Testis (tissue), 2 donors: ENCODE measurements at regions not wholly inside any gene's neighbourhood (a gene's known extent, or its start where the extent isn't known, plus 50 kb on each side); places are given as distances from the start of the nearest gene placed in this dataset.
A peak's percentile ranks its signal among the peaks of the same experiment; 100 is the strongest.

Source experiments
- DNase-seq: peaks from one replicate; pipeline ENCODE4 v3.0.0-alpha.2; 2019
- H3K27ac ChIP-seq, 2 donors: fragments of 200-600 bp; sonication (generic); one replicate each; pipeline ENCODE4 v1.5.1; 2019
- H3K27me3 ChIP-seq: fragments of 200-600 bp; sonication (generic); one replicate; pipeline ENCODE4 v1.5.1; 2019
- H3K36me3 ChIP-seq: fragments of 200-600 bp; sonication (generic); one replicate; pipeline ENCODE4 v1.5.1; 2017; ENCODE audit warnings: low read depth; ENCODE audit errors: missing control alignments
- H3K4me1 ChIP-seq: fragments of 200-600 bp; sonication (generic); one replicate; pipeline ENCODE4 v1.5.1; 2019
- H3K4me3 ChIP-seq, 2 donors: fragments of 200-600 bp; sonication (generic); one replicate each; pipeline ENCODE4 v1.5.1; 2017 to 2019
- H3K9me3 ChIP-seq: fragments of 200-600 bp; sonication (generic); one replicate; pipeline ENCODE4 v1.5.1; 2017
- POLR2A ChIP-seq: fragments of 450-650 bp; IDR thresholded peaks from one replicate; pipeline ENCODE4 v1.6.1; 2017; ENCODE audit warnings: antibody characterized with exemption, mild to moderate bottlenecking, moderate library complexity
- WGBS, 2 donors: methylation state at CpG; one replicate each; pipeline ENCODE4 v1.1.5; 2018; 5-methylcytosine and 5-hydroxymethylcytosine counted together
- intact Hi-C: fragments of 100-400 bp; cut with DNase I; formaldehyde crosslinking; loops from one replicate; pipeline ENCODE4 v1.15.1; 2023; ENCODE audit warnings: low total_unique reads
- TF ChIP-seq, protein P1 (sequence below), 3 experiments: fragments of 450-650 bp in 2 of 3; fragments of 200-600 bp in 1 of 3; sonication (generic) in 1 of 3; IDR thresholded peaks; one replicate each; pipeline ENCODE4 v1.5.1; 2016 to 2019; ENCODE audit warnings: antibody characterized with exemption in 3 of 3, mild to moderate bottlenecking in 2 of 3, moderate library complexity in 1 of 3

DNA sequence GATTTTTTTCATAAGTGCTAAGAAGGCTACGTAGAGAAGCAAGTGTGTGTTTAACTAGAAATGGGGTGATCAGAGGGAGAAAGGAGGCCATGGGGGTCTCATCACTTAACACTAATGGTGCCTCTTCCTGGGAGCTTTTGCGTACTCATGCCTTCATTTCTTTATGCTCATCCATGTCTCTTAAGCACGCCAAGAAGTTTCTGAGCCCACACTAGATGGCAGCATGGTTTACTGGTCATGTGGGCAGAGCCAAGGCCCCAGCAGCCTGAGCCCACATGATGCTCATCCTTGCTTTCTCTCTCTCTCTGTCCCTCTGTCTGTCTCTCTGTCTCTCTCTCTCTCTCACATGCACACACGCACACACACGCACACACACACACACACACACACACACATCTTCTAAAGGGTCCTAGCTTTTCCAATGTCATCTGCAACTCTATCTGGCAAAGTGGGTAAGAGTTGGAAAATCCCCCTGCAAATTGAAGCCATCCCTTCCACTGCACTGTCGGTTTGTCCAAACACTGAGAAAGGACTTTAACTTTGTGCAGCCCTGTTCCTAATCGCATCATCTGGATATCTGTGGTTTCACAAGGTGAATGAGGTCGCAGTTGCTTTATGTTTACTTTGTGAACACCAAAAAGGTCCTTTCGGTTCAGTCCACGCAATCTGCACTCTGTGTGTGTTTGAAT, 137.1 kb upstream of the CCDC68 start:
- Histone ChIP-seq H3K4me3 (no peak overlapping the region), H3K36me3 (no peaks in the 10 kb centered on the region), H3K9me3 (no peaks in the 10 kb centered on the region), H3K4me1 (no peaks in the 10 kb centered on the region), H3K27me3 (no peaks in the 10 kb centered on the region), H3K27ac (no peak overlapping the region)
- TF ChIP-seq, protein P1, sequence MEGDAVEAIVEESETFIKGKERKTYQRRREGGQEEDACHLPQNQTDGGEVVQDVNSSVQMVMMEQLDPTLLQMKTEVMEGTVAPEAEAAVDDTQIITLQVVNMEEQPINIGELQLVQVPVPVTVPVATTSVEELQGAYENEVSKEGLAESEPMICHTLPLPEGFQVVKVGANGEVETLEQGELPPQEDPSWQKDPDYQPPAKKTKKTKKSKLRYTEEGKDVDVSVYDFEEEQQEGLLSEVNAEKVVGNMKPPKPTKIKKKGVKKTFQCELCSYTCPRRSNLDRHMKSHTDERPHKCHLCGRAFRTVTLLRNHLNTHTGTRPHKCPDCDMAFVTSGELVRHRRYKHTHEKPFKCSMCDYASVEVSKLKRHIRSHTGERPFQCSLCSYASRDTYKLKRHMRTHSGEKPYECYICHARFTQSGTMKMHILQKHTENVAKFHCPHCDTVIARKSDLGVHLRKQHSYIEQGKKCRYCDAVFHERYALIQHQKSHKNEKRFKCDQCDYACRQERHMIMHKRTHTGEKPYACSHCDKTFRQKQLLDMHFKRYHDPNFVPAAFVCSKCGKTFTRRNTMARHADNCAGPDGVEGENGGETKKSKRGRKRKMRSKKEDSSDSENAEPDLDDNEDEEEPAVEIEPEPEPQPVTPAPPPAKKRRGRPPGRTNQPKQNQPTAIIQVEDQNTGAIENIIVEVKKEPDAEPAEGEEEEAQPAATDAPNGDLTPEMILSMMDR (IDR thresholded peaks at IDR 0.05): peak in 2 of 3 experiments; percentile 7 to 26
- no peak for TF ChIP-seq POLR2A
- 63 to 70% methylated on average over 10 of the region's 10 CpGs for WGBS, 2 donors
- peak; percentile 72 for DNase-seq
- intact Hi-C loops: no loop called here

DNA sequence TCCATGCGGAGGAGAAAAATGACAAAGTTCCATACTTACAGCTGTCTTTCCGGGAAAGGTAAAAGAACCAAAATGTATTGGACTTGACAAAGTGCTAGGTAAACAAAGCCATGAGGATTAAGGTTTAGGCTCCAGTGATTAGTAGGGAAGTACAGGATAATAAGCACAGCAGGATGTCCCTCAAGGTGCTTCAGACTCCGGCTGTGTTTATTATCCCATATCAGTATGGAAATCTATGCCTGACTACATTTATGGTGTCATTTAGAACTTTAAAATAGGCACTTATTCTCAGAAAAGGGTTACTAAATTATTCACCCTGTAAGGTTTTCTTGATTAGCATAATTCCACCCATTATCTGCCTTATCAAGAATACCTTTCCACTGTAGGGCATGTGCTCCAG, 136.3 kb upstream of the CCDC68 start:
- DNase-seq: no peak
- 86 to 91% methylated on average over 3 of the region's 3 CpGs for WGBS, 2 donors
- H3K9me3 ChIP-seq: no peaks in the 10 kb centered on the region
- intact Hi-C loops: no loop called here
- H3K27ac ChIP-seq: no peak overlapping the region
- no peak overlapping the region for H3K4me3 ChIP-seq
- no peak for TF ChIP-seq POLR2A
- TF ChIP-seq, protein P1 (IDR thresholded peaks at IDR 0.05): no peak
- no peaks in the 10 kb centered on the region for H3K4me1 ChIP-seq
- H3K36me3 ChIP-seq: no peaks in the 10 kb centered on the region
- no peaks in the 10 kb centered on the region for H3K27me3 ChIP-seq

DNA sequence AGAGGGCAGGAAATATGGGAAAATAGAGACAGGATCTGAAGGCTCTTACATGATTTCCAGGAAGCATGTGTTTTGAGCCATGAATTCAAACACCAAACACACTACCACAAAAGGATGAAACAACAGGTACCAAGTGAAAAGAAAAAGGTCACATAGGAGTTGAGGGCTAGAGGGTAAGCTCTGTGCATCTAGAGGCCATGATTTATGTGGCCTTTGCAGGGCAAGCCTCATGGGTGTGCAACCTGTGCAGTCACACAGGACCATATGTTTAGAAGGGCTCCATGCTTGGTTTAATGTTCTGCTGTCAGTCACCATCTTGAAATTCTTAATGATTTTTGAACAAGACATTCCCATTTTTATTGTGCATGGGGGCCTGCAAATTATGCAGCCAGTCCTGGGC, 134.5 kb upstream of the CCDC68 start:
- H3K4me3 ChIP-seq: no peak overlapping the region
- H3K36me3 ChIP-seq: no peaks in the 10 kb centered on the region
- no peaks in the 10 kb centered on the region for H3K27me3 ChIP-seq
- no peak for DNase-seq
- intact Hi-C loops: no loop called here
- H3K27ac ChIP-seq: no peak overlapping the region
- H3K9me3 ChIP-seq: no peaks in the 10 kb centered on the region
- no peaks in the 10 kb centered on the region for H3K4me1 ChIP-seq
- TF ChIP-seq, protein P1 (IDR thresholded peaks at IDR 0.05): no peak
- no peak for TF ChIP-seq POLR2A

DNA sequence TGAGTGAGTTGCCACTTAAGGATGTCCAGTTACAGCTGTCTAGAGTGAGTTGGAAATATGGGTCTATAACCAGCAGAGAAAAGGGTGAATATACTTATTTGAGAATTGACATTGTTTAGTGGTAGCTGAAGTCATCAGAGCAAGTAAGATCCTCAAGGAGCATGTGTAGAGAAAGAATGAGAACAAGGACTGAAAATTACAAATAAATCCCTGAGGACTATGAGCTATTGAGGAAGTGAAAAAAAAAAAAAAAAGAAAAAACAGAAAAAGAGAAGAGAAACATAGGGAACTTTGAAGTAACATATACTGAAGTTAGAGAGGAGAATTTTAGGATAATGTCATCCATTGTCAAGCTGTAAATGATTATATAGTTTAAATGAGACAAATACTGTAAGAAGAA, 134.0 kb upstream of the CCDC68 start:
- Histone ChIP-seq H3K36me3 (no peaks in the 10 kb centered on the region), H3K27ac (no peak overlapping the region), H3K27me3 (no peaks in the 10 kb centered on the region), H3K4me3 (no peak overlapping the region), H3K9me3 (no peaks in the 10 kb centered on the region), H3K4me1 (no peaks in the 10 kb centered on the region)
- TF ChIP-seq, protein P1 (IDR thresholded peaks at IDR 0.05): no peak
- no peak for TF ChIP-seq POLR2A
- intact Hi-C loops: no loop called here
- no peak for DNase-seq

DNA sequence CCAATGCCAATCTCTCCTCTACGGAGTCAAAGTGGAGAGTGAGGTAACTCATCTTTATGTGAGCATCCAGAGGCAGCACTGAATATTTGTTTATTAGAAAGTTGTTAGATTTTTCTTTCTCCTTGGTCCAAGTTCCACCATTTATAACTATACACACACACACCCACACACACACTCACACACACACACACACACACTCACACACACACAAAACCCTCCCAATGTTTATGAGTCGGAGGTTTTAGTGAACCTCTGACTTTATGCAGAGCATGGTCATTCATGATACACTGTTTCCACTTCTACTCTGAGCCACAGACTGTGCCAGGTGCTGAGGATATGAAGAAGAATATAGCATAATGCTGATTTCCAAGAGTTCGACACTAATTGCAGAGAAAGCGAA, 132.9 kb upstream of the CCDC68 start:
- no peak for TF ChIP-seq POLR2A
- TF ChIP-seq, protein P1 (IDR thresholded peaks at IDR 0.05): no peak
- intact Hi-C loops: no loop called here
- Histone ChIP-seq H3K4me1 (no peaks in the 10 kb centered on the region), H3K9me3 (no peaks in the 10 kb centered on the region), H3K36me3 (no peaks in the 10 kb centered on the region), H3K27ac (no peak overlapping the region), H3K4me3 (no peak overlapping the region), H3K27me3 (no peaks in the 10 kb centered on the region)
- 75 to 76% methylated on average over 4 of the region's 4 CpGs for WGBS, 2 donors
- DNase-seq: no peak
